ENCODE measurements at regions not wholly inside any gene's neighbourhood (a gene's known extent, or its start where the extent isn't known, plus 50 kb on each side); places are given as distances from the start of the nearest gene placed in this dataset.

- Histone ChIP-seq H3K4me3 (ENCODE audit: low read depth, low read length, poor library complexity, severe bottlenecking) (no peak overlapping the region), H3K27ac (ENCODE audit: low read depth, low read length, poor library complexity, severe bottlenecking) (no peak overlapping the region), H4K20me1 (ENCODE audit: insufficient read depth, low read length) (no peaks in the 10 kb centered on the region), H3K4me2 (ENCODE audit: low read length) (no peak overlapping the region), H3K36me3 (ENCODE audit: insufficient read depth, low read length) (no peaks in the 10 kb centered on the region), H3K9me3 (ENCODE audit: low read length) (no peaks in the 10 kb centered on the region), H3K79me2 (ENCODE audit: insufficient read depth, low read depth, low read length) (no peaks in the 10 kb centered on the region), H2AFZ (ENCODE audit: low read length) (no peak overlapping the region), H3K4me1 (ENCODE audit: insufficient read depth, low read length, poor library complexity, severe bottlenecking) (no peaks in the 10 kb centered on the region), H3K9me2 (ENCODE audit: insufficient read depth, low read length) (no peaks in the 10 kb centered on the region)
- intact Hi-C loops (cut with micrococcal nuclease; ENCODE audit: unreplicated experiment): no loop called here
- BruUV-seq (replicated peaks): no TSS peak
- POLR2A ChIA-PET: interaction anchor here (0.5 kb wide), 1 partner anchor 86 kb away, joined by 3 read pairs; no protein-coding TSS in a partner anchor
- CTCF ChIA-PET (ENCODE audit: unreplicated experiment): no interaction called here
- TF ChIP-seq EZH2phosphoT487 (IDR thresholded peaks at IDR 0.05; ENCODE audit: borderline replicate concordance, low read depth, low read length) (no peak), CTCF (conservative IDR thresholded peaks at IDR 0.05; ENCODE audit: low read length) (no peak)
- DNase-seq (ENCODE audit: low spot score): no peak
Measured at GRCh38 chr18:64840911-64841701, 692.2 kb upstream of the LINC00305 start.

DNA sequence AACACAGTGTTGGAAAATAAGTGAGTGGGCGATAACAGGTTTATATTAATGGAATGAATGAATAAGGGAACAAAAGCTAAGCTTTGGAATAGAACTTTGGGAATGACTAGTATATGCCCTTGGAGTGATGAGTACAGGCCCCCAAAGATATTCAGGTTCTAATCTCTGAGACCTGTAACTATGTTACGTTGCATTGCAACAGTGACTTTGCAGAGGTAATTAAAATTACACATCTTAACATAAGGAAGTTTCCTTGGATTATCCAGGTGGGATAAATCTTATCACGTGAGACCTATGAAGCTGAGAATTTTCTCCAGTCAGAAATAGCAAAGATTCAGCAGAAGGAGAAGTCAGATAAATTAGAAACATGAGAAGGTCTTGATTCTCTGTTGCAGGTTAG, 661.5 kb upstream of the LINC00305 start:
- intact Hi-C loops (cut with micrococcal nuclease; ENCODE audit: unreplicated experiment): no loop called here
- peaks cover 7% of the 10 kb centered on the region for H3K4me1 ChIP-seq (ENCODE audit: insufficient read depth, low read length, poor library complexity, severe bottlenecking)
- no peak overlapping the region for H3K27ac ChIP-seq (ENCODE audit: low read depth, low read length, poor library complexity, severe bottlenecking)
- no peak overlapping the region for H3K4me3 ChIP-seq (ENCODE audit: low read depth, low read length, poor library complexity, severe bottlenecking)
- no peaks in the 10 kb centered on the region for H3K36me3 ChIP-seq (ENCODE audit: insufficient read depth, low read length)
- H4K20me1 ChIP-seq (ENCODE audit: insufficient read depth, low read length): no peaks in the 10 kb centered on the region
- H3K4me2 ChIP-seq (ENCODE audit: low read length): no peak overlapping the region
- POLR2A ChIA-PET: no interaction called here
- TF ChIP-seq CTCF (conservative IDR thresholded peaks at IDR 0.05; ENCODE audit: low read length): no peak
- TF ChIP-seq EZH2phosphoT487 (IDR thresholded peaks at IDR 0.05; ENCODE audit: borderline replicate concordance, low read depth, low read length): no peak
- DNase-seq (ENCODE audit: low spot score): no peak
- no peaks in the 10 kb centered on the region for H3K9me2 ChIP-seq (ENCODE audit: insufficient read depth, low read length)
- CTCF ChIA-PET (ENCODE audit: unreplicated experiment): no interaction called here
- BruUV-seq (replicated peaks): no TSS peak
- H2AFZ ChIP-seq (ENCODE audit: low read length): no peak overlapping the region
- no peaks in the 10 kb centered on the region for H3K9me3 ChIP-seq (ENCODE audit: low read length)
- H3K79me2 ChIP-seq (ENCODE audit: insufficient read depth, low read depth, low read length): no peaks in the 10 kb centered on the region

DNA sequence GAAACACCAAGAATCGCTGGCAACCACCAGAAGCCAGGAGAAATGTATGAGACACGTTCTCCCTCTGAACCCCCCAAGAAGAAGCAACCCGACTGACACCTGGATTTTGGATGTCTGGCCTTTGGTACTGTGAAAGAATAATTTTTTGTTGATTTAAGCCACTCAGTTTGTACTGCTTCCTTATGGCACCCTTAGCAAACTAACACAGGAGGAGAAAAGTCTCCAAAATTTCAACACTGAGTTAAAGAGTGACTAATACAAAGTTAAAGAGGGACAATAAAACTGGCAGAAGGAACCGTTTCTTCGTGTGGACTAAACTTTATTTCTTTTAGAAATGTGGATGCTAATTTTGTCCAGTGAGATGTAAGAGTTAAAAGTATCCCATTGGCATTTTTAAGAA, 660.9 kb upstream of the LINC00305 start:
- Histone ChIP-seq H3K4me1 (ENCODE audit: insufficient read depth, low read length, poor library complexity, severe bottlenecking) (peaks cover 5% of the 10 kb centered on the region), H4K20me1 (ENCODE audit: insufficient read depth, low read length) (no peaks in the 10 kb centered on the region), H3K4me3 (ENCODE audit: low read depth, low read length, poor library complexity, severe bottlenecking) (no peak overlapping the region), H3K9me2 (ENCODE audit: insufficient read depth, low read length) (no peaks in the 10 kb centered on the region), H3K79me2 (ENCODE audit: insufficient read depth, low read depth, low read length) (no peaks in the 10 kb centered on the region), H2AFZ (ENCODE audit: low read length) (peak overlapping the region; percentile 69), H3K9me3 (ENCODE audit: low read length) (no peaks in the 10 kb centered on the region), H3K27ac (ENCODE audit: low read depth, low read length, poor library complexity, severe bottlenecking) (no peak overlapping the region), H3K36me3 (ENCODE audit: insufficient read depth, low read length) (no peaks in the 10 kb centered on the region), H3K4me2 (ENCODE audit: low read length) (no peak overlapping the region)
- no peak for DNase-seq (ENCODE audit: low spot score)
- intact Hi-C loops (cut with micrococcal nuclease; ENCODE audit: unreplicated experiment): no loop called here
- no peak for TF ChIP-seq EZH2phosphoT487 (IDR thresholded peaks at IDR 0.05; ENCODE audit: borderline replicate concordance, low read depth, low read length)
- TF ChIP-seq CTCF (conservative IDR thresholded peaks at IDR 0.05; ENCODE audit: low read length): no peak
- BruUV-seq (replicated peaks): no TSS peak
- CTCF ChIA-PET (ENCODE audit: unreplicated experiment): no interaction called here
- POLR2A ChIA-PET: no interaction called here
